ENCODE measurements at regions not wholly inside any gene's neighbourhood (a gene's known extent, or its start where the extent isn't known, plus 50 kb on each side); places are given as distances from the start of the nearest gene placed in this dataset.

DNA sequence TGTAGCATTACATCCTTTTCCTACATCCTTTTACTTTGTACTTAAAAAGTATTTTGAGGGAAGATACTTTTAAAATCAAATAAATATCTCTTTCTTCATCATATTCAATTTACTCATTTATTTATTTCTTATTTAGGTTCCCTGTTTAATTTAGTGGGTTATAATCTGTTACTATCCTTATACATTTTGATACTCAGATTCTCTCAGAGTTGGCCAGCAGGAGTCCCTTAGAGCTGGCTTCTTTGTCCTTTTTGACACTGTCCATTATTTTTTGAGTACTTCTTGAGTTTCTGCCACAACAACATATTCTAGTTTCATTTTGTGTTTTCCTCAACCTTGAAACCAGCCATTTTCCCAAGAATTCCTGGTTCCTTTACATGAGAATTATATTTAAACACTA is 111.6 kb upstream of the DCBLD2 start:
- Histone ChIP-seq H3K9ac (ENCODE audit: low read length) (no peak overlapping the region), H3K4me3 (ENCODE audit: low read length) (no peak overlapping the region), H3K4me1 (ENCODE audit: control insufficient read depth, low read depth, low read length) (no peaks in the 10 kb centered on the region), H3K27me3 (ENCODE audit: control insufficient read depth, insufficient read depth, low read length) (no peaks in the 10 kb centered on the region), H3K27ac (ENCODE audit: low read length) (no peak overlapping the region), H3K36me3 (ENCODE audit: control insufficient read depth, low read depth, low read length) (no peaks in the 10 kb centered on the region), H3K9me3 (ENCODE audit: control insufficient read depth, low read depth, low read length) (no peaks in the 10 kb centered on the region)

DNA sequence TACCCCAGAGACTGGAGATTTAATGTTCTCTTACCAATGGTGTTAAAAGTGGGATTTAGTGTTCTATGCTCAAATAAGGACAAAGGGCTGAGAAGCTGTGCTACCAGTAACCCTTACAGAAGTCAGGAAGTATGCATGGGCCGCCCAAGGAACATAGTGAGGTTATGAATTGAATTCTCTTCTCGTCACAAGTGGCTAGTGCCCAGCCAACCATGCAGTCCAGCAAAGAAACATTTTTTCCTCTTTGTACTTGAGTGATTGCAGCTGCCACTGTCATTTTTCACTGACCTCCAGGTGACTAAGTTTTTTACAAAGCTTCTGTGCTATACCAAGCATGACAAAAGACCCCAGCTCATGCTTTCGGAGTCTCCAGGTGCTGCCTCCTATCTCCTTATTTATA is 110.6 kb upstream of the DCBLD2 start:
- Histone ChIP-seq H3K27ac (ENCODE audit: low read length) (no peak overlapping the region), H3K4me3 (ENCODE audit: low read length) (no peak overlapping the region), H3K36me3 (ENCODE audit: control insufficient read depth, low read depth, low read length) (no peaks in the 10 kb centered on the region), H3K4me1 (ENCODE audit: control insufficient read depth, low read depth, low read length) (no peaks in the 10 kb centered on the region), H3K9me3 (ENCODE audit: control insufficient read depth, low read depth, low read length) (no peaks in the 10 kb centered on the region), H3K9ac (ENCODE audit: low read length) (no peak overlapping the region), H3K27me3 (ENCODE audit: control insufficient read depth, insufficient read depth, low read length) (no peaks in the 10 kb centered on the region)

DNA sequence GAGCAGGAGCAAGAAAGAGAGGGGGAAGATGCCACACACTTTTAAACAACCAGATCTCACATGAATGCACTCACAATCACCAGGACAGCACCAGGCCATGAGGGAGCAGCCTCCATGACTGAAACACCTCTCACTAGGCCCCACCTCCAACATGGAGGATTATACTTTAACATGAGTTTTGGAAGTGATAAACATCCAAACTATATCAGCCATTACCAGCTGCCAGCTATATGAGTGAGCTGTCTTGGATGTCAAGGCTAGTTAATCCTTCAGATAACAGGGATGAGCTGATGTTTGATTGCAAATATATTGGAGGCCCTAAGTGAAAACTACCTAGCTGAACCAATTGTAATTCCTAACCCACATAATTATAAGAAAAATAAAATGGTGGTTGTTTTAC is 108.4 kb upstream of the DCBLD2 start:
- no peak overlapping the region for H3K27ac ChIP-seq (ENCODE audit: low read length)
- no peaks in the 10 kb centered on the region for H3K9me3 ChIP-seq (ENCODE audit: control insufficient read depth, low read depth, low read length)
- H3K4me1 ChIP-seq (ENCODE audit: control insufficient read depth, low read depth, low read length) = no peaks in the 10 kb centered on the region
- H3K27me3 ChIP-seq (ENCODE audit: control insufficient read depth, insufficient read depth, low read length) = no peaks in the 10 kb centered on the region
- H3K9ac ChIP-seq (ENCODE audit: low read length) = no peak overlapping the region
- no peaks in the 10 kb centered on the region for H3K36me3 ChIP-seq (ENCODE audit: control insufficient read depth, low read depth, low read length)
- no peak overlapping the region for H3K4me3 ChIP-seq (ENCODE audit: low read length)

DNA sequence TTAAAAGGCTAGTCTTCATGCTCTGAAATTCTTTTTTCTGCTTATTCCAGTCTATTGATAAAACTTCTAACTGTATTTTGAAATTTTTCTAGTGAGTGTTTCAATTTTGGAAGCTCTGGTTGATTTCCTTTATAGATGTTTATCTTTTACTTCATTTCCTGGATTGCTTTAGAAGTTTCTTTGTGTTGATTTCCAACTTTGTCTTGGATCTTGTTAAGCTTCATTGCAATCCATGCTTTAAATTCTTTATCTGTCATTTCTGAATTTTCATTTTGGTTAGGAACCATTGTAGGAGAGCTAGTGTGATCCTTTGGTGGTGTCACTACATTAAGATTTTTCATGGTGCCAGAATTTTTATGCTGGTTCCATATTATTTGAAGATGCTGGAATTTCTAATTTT is 105.2 kb upstream of the DCBLD2 start:
- no peaks in the 10 kb centered on the region for H3K9me3 ChIP-seq (ENCODE audit: control insufficient read depth, low read depth, low read length)
- H3K9ac ChIP-seq (ENCODE audit: low read length) = no peak overlapping the region
- no peaks in the 10 kb centered on the region for H3K36me3 ChIP-seq (ENCODE audit: control insufficient read depth, low read depth, low read length)
- H3K27ac ChIP-seq (ENCODE audit: low read length) = no peak overlapping the region
- no peak overlapping the region for H3K4me3 ChIP-seq (ENCODE audit: low read length)
- H3K4me1 ChIP-seq (ENCODE audit: control insufficient read depth, low read depth, low read length) = no peaks in the 10 kb centered on the region
- H3K27me3 ChIP-seq (ENCODE audit: control insufficient read depth, insufficient read depth, low read length) = no peaks in the 10 kb centered on the region

DNA sequence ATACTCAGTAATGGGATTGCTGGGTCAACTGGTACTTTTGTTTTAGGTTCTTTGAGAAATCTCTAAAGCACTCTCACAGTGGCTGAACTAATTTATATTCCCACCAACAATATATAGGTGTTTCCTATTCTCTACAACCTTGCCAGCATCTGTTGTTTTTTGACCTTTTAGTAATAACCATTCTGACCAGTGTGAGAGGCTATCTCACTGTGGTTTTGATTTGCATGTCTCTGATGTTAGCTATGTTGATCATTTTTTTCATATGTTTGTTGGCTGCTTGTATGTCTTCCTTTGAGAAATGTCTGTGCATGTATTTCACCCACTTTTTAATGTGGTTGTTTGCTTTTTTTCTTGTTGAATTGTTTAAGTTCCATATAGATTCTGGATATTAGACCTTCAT is 98.2 kb upstream of the DCBLD2 start:
- no peak overlapping the region for H3K27ac ChIP-seq (ENCODE audit: low read length)
- no peaks in the 10 kb centered on the region for H3K27me3 ChIP-seq (ENCODE audit: control insufficient read depth, insufficient read depth, low read length)
- no peak overlapping the region for H3K9ac ChIP-seq (ENCODE audit: low read length)
- no peaks in the 10 kb centered on the region for H3K9me3 ChIP-seq (ENCODE audit: control insufficient read depth, low read depth, low read length)
- no peaks in the 10 kb centered on the region for H3K4me1 ChIP-seq (ENCODE audit: control insufficient read depth, low read depth, low read length)
- H3K36me3 ChIP-seq (ENCODE audit: control insufficient read depth, low read depth, low read length) = no peaks in the 10 kb centered on the region
- H3K4me3 ChIP-seq (ENCODE audit: low read length) = no peak overlapping the region

DNA sequence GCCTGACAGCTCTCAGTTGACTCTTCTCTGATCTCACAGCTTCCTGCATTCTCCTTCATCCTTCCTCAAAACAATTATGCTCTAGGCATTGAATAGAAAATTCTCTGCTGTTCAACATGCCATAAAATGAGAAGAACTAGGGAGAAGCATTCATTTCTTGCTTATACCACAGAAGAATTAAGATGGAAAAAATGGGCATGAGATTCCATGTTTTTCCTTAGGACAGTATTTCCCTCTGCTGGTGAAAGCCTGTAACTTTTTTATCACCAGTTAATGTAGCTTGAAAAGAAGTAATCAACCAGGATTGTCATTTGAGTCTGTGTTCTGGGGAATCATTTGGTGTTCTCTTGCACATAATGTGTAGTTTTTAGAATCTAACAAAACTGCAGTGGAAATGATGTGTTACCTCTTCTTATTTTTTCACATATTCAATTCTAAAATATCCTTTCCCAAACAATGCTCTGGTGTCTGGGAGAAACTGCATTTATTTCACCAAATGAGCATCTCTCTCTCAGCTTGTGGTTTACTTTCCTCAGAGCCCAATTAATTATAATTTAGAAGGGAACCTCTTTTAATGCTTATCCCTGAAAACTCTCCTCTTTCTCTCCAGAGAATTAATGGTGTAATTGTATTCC is 92.8 kb upstream of the DCBLD2 start:
- Histone ChIP-seq H3K27ac (ENCODE audit: low read length) (no peak overlapping the region), H3K27me3 (ENCODE audit: control insufficient read depth, insufficient read depth, low read length) (no peaks in the 10 kb centered on the region), H3K9me3 (ENCODE audit: control insufficient read depth, low read depth, low read length) (no peaks in the 10 kb centered on the region), H3K4me3 (ENCODE audit: low read length) (no peak overlapping the region), H3K36me3 (ENCODE audit: control insufficient read depth, low read depth, low read length) (no peaks in the 10 kb centered on the region), H3K9ac (ENCODE audit: low read length) (no peak overlapping the region), H3K4me1 (ENCODE audit: control insufficient read depth, low read depth, low read length) (no peaks in the 10 kb centered on the region)

DNA sequence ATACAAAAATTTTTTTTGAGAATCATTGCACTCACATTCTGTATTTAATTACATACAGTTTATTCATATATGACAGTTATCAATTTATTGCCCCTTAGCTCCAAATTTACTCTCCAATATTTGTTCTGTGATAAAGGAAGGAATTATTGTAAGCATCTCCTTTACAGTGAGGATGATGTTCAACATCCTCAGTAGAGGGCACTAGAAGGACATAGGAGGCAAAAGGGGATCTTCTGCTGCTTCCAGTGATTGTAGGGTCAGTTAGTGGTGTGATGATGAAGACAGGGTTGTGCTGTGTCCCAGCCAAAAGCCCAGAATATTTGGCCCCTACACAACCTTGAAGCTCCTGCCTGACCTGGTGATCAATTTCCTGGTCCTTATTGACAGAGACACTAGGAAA is 89.9 kb upstream of the DCBLD2 start:
- H3K9me3 ChIP-seq (ENCODE audit: control insufficient read depth, low read depth, low read length) = no peaks in the 10 kb centered on the region
- H3K4me1 ChIP-seq (ENCODE audit: control insufficient read depth, low read depth, low read length) = peaks cover under 1% of the 10 kb centered on the region
- H3K27ac ChIP-seq (ENCODE audit: low read length) = no peak overlapping the region
- no peak overlapping the region for H3K9ac ChIP-seq (ENCODE audit: low read length)
- no peaks in the 10 kb centered on the region for H3K36me3 ChIP-seq (ENCODE audit: control insufficient read depth, low read depth, low read length)
- no peaks in the 10 kb centered on the region for H3K27me3 ChIP-seq (ENCODE audit: control insufficient read depth, insufficient read depth, low read length)
- no peak overlapping the region for H3K4me3 ChIP-seq (ENCODE audit: low read length)

DNA sequence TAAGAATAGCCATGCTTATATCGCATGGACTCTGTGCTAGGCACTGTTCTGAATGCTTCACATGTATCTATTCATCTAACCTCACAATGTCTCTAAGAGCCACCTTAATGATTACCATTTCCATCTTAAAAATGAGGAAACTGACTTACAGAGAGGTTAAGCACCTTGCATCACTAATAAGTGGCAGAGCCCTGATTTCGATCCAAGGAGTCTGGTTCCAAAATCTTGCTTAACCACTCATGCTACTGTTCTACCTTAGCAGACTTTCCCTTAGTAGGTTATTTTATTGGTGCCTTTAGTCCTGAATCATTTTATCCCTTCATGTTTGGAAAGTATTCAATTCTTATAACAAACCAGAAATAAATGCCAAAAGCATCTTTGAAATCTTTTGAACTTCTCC is 89.2 kb upstream of the DCBLD2 start:
- Histone ChIP-seq H3K27me3 (ENCODE audit: control insufficient read depth, insufficient read depth, low read length) (no peaks in the 10 kb centered on the region), H3K27ac (ENCODE audit: low read length) (no peak overlapping the region), H3K9ac (ENCODE audit: low read length) (no peak overlapping the region), H3K4me3 (ENCODE audit: low read length) (no peak overlapping the region), H3K4me1 (ENCODE audit: control insufficient read depth, low read depth, low read length) (peaks cover 8% of the 10 kb centered on the region), H3K9me3 (ENCODE audit: control insufficient read depth, low read depth, low read length) (no peaks in the 10 kb centered on the region), H3K36me3 (ENCODE audit: control insufficient read depth, low read depth, low read length) (no peaks in the 10 kb centered on the region)

DNA sequence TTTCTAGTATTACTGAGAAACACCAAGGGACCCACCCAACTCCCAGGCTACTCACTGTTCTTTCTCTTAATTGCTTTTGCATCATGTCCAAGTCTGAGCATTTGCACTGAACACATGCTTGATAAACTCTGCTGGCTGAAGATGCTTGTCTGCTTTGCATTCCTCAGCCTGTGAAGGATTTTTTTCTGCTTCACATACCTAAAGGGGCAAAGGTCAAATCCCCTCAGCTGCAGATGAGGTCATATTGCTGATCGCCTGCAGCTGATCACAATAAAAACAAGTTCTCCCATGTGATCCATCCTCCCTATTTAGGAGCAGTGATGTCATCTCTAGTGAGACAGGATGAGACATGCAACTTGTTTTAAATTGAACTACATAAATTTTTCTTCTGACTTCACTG is 84.6 kb upstream of the DCBLD2 start:
- H3K4me3 ChIP-seq (ENCODE audit: low read length) = no peak overlapping the region
- H3K27ac ChIP-seq (ENCODE audit: low read length) = no peak overlapping the region
- H3K9me3 ChIP-seq (ENCODE audit: control insufficient read depth, low read depth, low read length) = no peaks in the 10 kb centered on the region
- H3K36me3 ChIP-seq (ENCODE audit: control insufficient read depth, low read depth, low read length) = no peaks in the 10 kb centered on the region
- H3K9ac ChIP-seq (ENCODE audit: low read length) = no peak overlapping the region
- peaks cover 17% of the 10 kb centered on the region for H3K4me1 ChIP-seq (ENCODE audit: control insufficient read depth, low read depth, low read length)
- no peaks in the 10 kb centered on the region for H3K27me3 ChIP-seq (ENCODE audit: control insufficient read depth, insufficient read depth, low read length)

DNA sequence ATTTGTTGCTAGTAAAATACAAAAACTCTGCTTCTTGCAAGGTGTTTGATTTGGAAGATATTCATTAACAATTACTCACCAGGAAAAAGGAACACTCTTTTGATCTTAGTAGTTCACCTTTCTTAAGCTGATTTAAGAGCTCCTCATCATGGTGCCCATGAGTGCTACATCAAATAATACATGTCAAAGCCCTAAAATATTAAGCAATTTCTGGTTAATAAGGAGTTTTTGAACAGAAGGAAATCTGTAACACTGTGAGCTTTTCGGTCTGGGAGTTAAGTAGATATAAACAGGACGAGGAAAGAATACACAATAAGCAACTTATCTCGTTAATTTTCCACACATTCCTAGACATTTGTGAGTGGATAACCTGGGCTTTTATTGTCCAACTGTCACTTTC is 83.9 kb upstream of the DCBLD2 start:
- Histone ChIP-seq H3K9ac (ENCODE audit: low read length) (no peak overlapping the region), H3K4me3 (ENCODE audit: low read length) (no peak overlapping the region), H3K36me3 (ENCODE audit: control insufficient read depth, low read depth, low read length) (no peaks in the 10 kb centered on the region), H3K27ac (ENCODE audit: low read length) (no peak overlapping the region), H3K27me3 (ENCODE audit: control insufficient read depth, insufficient read depth, low read length) (no peaks in the 10 kb centered on the region), H3K9me3 (ENCODE audit: control insufficient read depth, low read depth, low read length) (no peaks in the 10 kb centered on the region), H3K4me1 (ENCODE audit: control insufficient read depth, low read depth, low read length) (peaks cover 17% of the 10 kb centered on the region)

DNA sequence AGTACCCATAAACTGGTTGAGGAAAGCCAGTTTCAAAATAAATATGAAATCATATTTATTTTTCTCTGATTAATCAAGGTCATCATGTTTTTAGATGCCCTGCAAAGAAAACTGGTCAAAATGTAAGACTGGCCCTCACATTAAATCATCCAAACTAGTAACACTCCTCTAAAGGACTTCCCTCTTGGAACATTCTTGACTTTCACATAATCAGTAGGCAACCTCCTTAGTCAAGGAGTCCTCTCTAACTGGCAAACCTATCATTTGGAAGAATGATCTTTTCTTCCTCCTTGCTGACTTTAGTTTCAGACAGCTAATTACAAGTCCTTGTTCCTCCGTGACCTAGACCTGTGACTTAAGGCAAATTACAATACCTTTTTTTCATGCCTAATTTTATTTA is 82.5 kb upstream of the DCBLD2 start:
- no peak overlapping the region for H3K27ac ChIP-seq (ENCODE audit: low read length)
- H3K9ac ChIP-seq (ENCODE audit: low read length) = no peak overlapping the region
- H3K9me3 ChIP-seq (ENCODE audit: control insufficient read depth, low read depth, low read length) = no peaks in the 10 kb centered on the region
- H3K27me3 ChIP-seq (ENCODE audit: control insufficient read depth, insufficient read depth, low read length) = no peaks in the 10 kb centered on the region
- no peaks in the 10 kb centered on the region for H3K36me3 ChIP-seq (ENCODE audit: control insufficient read depth, low read depth, low read length)
- no peak overlapping the region for H3K4me3 ChIP-seq (ENCODE audit: low read length)
- peaks cover 17% of the 10 kb centered on the region for H3K4me1 ChIP-seq (ENCODE audit: control insufficient read depth, low read depth, low read length)

DNA sequence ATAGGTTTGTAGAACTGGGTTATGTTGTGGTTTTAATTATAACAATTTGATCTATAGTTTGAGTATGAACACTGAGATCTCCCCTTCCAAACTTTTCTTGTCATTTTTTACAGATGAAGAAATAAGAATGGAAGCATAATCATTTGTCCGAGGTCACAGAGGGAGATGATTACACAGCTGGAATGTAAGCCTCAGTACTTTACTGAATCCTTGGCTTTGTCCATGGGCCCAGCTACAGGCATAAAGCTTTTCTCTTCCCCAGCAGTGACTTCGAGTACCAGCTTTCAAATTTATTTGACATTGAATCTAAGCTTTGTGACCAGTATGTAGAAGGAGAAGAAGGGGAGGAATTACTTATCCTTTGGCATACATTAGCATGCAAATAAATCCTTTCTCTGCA is 80.9 kb upstream of the DCBLD2 start:
- Histone ChIP-seq H3K27ac (ENCODE audit: low read length) (no peak overlapping the region), H3K9ac (ENCODE audit: low read length) (no peak overlapping the region), H3K4me1 (ENCODE audit: control insufficient read depth, low read depth, low read length) (peaks cover 17% of the 10 kb centered on the region), H3K27me3 (ENCODE audit: control insufficient read depth, insufficient read depth, low read length) (no peaks in the 10 kb centered on the region), H3K36me3 (ENCODE audit: control insufficient read depth, low read depth, low read length) (no peaks in the 10 kb centered on the region), H3K4me3 (ENCODE audit: low read length) (no peak overlapping the region), H3K9me3 (ENCODE audit: control insufficient read depth, low read depth, low read length) (no peaks in the 10 kb centered on the region)

All from iPS-18a (cell line).